ENCODE measurements at regions not wholly inside any gene's neighbourhood (a gene's known extent, or its start where the extent isn't known, plus 50 kb on each side); places are given as distances from the start of the nearest gene placed in this dataset.

- no peak for DNase-seq (ENCODE audit: low read depth in 1 of 2, low spot score in 1 of 2)
Observed at GRCh38 chr12:24424376-24424775, 474.9 kb upstream of the SOX5 start.

GRCh38 chr12:24423611-24424010 lies 474.1 kb upstream of the SOX5 start:
- no peak for DNase-seq (ENCODE audit: low read depth in 1 of 2, low spot score in 1 of 2)

GRCh38 chr12:24421759-24422158 lies 472.3 kb upstream of the SOX5 start:
- DNase-seq (ENCODE audit: low read depth in 1 of 2, low spot score in 1 of 2): no peak

DNA sequence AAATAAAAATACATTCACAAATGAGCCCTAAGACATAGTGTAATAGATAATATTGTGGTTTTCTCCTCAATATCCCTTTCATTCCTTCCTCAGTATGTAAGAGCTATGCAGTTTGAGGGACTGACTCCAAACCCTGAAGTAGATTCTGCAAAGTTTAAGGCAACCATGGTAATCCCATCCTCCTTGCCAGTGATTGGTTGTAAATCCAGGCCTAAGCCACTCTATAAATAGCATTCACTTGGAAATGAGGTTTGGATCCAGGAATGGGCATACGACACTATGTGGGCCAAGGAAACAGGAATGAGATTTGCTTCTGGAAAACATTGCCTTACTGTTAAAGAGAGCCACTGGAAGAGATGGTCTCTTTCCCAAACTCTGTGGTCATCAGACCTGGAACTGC lies 468.7 kb upstream of the SOX5 start:
- no peak for DNase-seq (ENCODE audit: low read depth in 1 of 2, low spot score in 1 of 2)

- DNase-seq (ENCODE audit: low read depth in 1 of 2, low spot score in 1 of 2): no peak
Observed at GRCh38 chr12:24416423-24417109, 467.1 kb upstream of the SOX5 start.

DNA sequence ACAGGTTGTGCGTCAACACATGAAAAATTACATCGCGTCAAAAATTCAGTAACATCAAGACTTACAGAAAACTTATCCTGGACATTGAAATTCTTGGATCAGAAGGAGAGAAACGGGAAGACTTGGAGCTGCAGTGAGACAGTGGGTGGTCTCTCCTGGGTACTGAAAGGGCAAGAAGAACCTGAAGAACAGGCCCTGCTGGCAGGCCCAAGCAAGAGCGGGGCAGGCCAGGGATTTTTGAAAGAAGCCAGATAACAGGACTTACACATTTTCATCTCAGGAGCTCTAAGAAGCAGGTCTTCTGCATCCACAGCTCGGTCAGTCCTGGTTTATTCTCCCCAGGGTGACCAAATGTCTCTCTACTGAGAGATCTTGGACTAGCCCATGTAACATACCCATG lies 466.5 kb upstream of the SOX5 start:
- no peak for DNase-seq (ENCODE audit: low read depth in 1 of 2, low spot score in 1 of 2)

GRCh38 chr12:24414480-24414879 lies 465.0 kb upstream of the SOX5 start:
- no peak for DNase-seq (ENCODE audit: low read depth in 1 of 2, low spot score in 1 of 2)

DNA sequence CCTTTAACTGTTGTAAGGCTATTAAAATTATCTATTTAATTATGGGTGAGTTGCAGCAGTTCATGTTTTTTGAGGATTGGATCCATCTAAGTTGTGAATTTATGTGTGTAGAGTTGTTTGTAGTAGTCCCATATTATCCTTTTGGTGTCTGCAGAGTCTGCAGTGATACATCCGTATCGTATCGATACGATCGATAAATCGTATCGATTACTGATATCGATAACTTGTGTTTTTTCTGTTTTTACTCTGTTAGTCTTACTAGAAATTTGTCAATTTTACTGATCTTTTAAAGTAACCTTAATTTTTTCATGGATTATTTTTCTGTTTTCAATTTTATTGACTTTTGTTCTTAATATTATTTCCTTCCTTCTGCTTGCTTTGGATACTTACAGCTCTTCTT lies 462.5 kb upstream of the SOX5 start:
- DNase-seq (ENCODE audit: low read depth in 1 of 2, low spot score in 1 of 2): no peak

DNA sequence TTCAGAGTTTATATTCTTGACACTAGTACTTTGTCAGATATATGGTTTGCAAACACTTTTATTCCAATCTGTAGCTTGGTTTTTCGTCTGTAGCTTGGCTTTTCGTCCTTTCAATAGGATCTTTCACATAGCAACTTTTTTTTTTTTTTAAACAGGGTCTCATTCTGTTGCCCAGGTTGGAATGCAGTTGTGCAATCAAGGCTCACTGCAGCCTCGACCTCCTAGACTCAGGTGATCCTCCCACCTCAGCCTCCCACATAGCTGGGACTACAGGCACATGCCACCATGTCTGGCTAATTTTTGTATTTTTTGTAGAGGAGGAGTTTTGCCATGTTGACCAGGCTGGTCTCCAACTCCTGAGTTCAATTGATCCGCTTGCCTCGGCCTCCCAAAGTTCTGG lies 460.4 kb upstream of the SOX5 start:
- DNase-seq (ENCODE audit: low read depth in 1 of 2, low spot score in 1 of 2): no peak

DNA sequence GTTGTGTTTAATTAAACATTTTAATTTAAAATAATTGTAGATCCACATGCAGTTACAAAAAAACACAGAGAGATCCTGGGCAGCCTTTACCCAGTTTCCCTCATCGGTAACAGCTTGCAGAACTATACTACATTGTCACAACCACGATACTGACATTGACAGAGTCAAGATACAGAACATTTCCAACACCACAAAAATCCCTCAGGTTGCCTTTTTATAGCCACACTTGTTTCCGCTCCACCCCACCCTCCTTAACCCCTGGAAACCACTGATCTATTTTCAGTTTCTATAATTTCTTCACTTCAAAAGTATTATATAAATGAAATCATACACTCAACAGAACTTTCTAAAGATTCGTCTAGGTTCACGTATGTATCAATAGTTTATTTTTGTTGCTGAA lies 458.8 kb upstream of the SOX5 start:
- no peak for DNase-seq (ENCODE audit: low read depth in 1 of 2, low spot score in 1 of 2)

- DNase-seq (ENCODE audit: low read depth in 1 of 2, low spot score in 1 of 2): no peak
Observed at GRCh38 chr12:24407884-24408283, 458.4 kb upstream of the SOX5 start.

GRCh38 chr12:24404086-24404815 lies 454.8 kb upstream of the SOX5 start:
- no peak for DNase-seq (ENCODE audit: low read depth in 1 of 2, low spot score in 1 of 2)

- DNase-seq (ENCODE audit: low read depth in 1 of 2, low spot score in 1 of 2): no peak
Observed at GRCh38 chr12:24400533-24400932, 451.1 kb upstream of the SOX5 start.

DNA sequence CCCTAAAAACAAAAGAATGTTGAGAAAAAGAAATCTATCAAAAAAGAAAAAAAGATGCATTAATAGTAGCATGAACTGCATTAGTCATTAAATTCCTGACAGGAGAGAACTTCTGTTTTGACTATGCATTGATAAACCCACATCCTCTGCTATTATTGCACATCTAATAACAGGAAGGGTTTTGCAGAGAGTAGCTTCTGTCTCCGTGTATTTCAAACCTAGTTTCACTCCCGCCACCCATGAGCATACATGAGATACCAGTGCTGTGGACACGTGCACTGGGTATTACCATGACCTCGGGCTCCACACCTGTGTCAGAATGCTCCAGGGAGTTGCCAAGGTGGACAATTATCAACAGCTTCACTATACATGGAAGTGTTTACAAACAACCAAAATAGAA lies 449.1 kb upstream of the SOX5 start:
- no peak for DNase-seq (ENCODE audit: low read depth in 1 of 2, low spot score in 1 of 2)

DNA sequence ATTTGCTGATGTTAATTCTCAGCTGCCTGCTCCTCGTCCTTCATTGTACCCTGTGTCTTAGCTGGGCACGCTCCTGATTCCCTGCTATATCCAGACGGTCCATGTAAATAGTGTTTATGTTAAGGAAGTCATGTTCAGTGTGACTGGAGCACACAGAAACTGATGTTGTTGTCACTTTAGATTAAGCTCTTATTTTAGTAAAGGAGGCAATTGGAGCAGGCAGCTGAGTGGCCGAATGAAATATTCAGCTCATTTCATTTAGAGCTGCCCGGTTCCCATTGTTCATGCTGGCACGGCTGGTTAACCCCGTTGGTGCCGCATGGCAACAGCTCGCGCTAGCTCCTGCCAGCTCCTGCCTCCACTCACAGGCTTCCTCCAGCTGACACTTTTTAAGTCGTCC lies 446.8 kb upstream of the SOX5 start:
- DNase-seq (ENCODE audit: low read depth in 1 of 2, low spot score in 1 of 2): no peak

DNA sequence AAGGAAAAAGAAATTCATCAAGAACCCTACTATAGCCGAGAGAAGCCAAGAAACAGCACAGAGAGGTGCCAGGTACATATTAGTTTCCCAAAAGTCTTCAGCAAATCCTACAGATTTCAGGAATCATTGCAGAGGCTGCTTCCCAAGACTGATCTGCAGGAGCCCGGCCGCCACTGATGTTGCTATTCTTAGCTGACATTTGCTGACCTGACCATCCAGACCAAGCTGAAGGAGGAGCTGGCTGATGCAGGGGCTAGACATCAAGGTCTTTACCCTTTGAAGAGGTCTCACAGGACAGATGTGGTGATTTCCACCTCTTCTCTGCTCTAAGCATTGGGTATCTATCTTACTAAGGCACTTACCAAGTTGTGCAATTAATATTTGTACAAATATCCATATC lies 444.8 kb upstream of the SOX5 start:
- DNase-seq (ENCODE audit: low read depth in 1 of 2, low spot score in 1 of 2): no peak

DNA sequence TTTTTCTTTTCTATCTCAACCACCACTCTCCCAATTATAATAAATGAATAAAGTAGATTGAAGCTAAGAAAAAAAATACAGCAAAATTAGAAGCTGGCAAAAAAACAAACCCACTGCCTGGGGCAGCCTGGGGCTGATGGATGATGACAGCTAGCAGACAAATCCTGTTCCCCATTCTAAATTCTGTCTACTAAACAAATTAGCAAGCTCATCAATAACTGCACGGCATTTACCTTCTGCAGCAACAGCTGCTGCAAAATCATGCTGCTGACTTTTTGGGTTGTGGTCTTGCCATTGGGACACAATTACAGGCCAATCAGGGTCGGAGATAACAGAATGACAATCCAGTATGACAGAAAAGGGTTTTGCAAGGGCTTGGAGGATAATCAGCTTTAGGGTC lies 443.6 kb upstream of the SOX5 start:
- no peak for DNase-seq (ENCODE audit: low read depth in 1 of 2, low spot score in 1 of 2)

DNA sequence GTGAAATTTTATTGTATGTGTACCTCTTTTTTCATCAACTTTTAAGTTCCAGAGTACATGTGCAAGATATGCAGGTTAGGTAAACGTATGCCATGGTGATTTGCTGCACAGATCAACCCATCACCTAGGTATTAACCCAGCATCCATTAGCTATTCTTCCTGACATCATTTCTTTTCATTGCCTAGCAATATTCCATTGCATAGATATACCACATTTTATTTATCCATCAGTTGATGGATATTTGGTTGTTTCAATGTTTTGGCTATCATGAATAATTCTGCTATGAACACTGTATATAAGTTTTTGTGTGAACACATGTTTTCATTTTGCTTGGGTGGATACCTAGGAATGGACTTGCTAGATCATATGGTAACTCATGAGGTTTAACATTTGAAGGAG lies 439.9 kb upstream of the SOX5 start:
- DNase-seq (ENCODE audit: low read depth in 1 of 2, low spot score in 1 of 2): no peak

- DNase-seq (ENCODE audit: low read depth in 1 of 2, low spot score in 1 of 2): no peak
Observed at GRCh38 chr12:24387381-24387780, 437.9 kb upstream of the SOX5 start.

DNA sequence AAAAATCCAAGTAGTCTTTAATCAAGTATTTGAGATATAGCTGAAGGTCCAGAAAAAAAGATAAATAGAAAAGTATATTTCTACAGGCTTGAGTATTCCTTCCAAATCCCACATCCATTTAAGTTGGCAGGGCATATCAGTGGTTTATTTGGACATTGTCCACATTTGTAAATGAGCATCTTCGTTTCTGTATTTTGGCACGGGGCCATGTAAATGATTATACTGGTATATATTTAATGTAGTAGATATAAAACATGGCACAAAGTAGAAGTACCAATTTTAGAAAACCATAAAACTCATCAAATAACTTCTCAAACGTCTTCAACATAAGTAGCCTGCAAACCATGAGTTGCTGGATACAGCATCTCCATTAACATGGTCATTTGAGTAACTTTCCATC lies 437.4 kb upstream of the SOX5 start:
- no peak for DNase-seq (ENCODE audit: low read depth in 1 of 2, low spot score in 1 of 2)

DNA sequence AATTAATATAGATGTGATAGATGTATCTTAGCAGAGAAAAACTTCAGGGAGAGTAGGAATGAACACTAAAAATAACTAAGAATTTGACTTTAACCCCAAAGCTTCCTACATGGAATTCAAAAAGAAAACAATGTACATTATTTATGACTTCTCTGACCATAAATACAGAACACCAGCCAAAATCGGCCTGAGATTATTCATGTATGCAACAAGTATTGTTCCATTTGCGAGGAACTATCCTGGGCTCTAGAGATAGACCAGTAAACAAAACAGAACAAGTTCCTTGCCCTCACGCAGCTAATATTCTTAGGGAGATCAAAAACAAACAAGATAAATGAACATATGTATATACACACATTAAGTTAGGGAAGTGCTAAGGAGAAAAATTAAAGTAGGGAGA lies 432.3 kb upstream of the SOX5 start:
- DNase-seq (ENCODE audit: low read depth in 1 of 2, low spot score in 1 of 2): no peak

GRCh38 chr12:24379861-24380521 lies 430.5 kb upstream of the SOX5 start:
- DNase-seq (ENCODE audit: low read depth in 1 of 2, low spot score in 1 of 2): no peak

- no peak for DNase-seq (ENCODE audit: low read depth in 1 of 2, low spot score in 1 of 2)
Observed at GRCh38 chr12:24379433-24379832, 430.0 kb upstream of the SOX5 start.

All from stimulated activated CD4-positive, alpha-beta T cell treated with anti-CD3 and anti-CD28 coated beads, Interleukin-15, amount 100 ng/mL, for 1 hour (primary cell).